Astrocyte (in vitro differentiated cells and primary cell): ENCODE measurements at regions not wholly inside any gene's neighbourhood (a gene's known extent, or its start where the extent isn't known, plus 50 kb on each side); places are given as distances from the start of the nearest gene placed in this dataset.
A peak's percentile ranks its signal among the peaks of the same experiment; 100 is the strongest.

ENCODE experiments used
- DNase-seq: peaks from one replicate; pipeline ENCODE4 v3.0.0-alpha.2; 2010; ENCODE audit warnings: low read depth
- FAIRE-seq: peaks from 2 replicates; lab custom pipeline; 2011; peaks lifted over from hg19 to GRCh38; lab: Jason Lieb, UNC
- H2AFZ ChIP-seq: 2 replicates; pipeline ENCODE4 v1.6.0; 2012; ENCODE audit warnings: low read depth, low read length, inconsistent platforms
- H3K27ac ChIP-seq: 2 replicates; pipeline ENCODE4 v1.5.1; 2011; ENCODE audit warnings: low read depth, low read length, inconsistent platforms
- H3K27me3 ChIP-seq: 2 replicates; pipeline ENCODE4 v1.6.0; 2011; ENCODE audit warnings: low read length, inconsistent platforms; ENCODE audit not compliant: insufficient read depth
- H3K36me3 ChIP-seq: 2 replicates; pipeline ENCODE4 v1.5.1; 2011; ENCODE audit warnings: low read length, inconsistent platforms; ENCODE audit not compliant: insufficient read depth
- H3K4me1 ChIP-seq: 2 replicates; pipeline ENCODE4 v1.5.1; 2011; ENCODE audit warnings: low read length, inconsistent platforms; ENCODE audit not compliant: insufficient read depth
- H3K4me2 ChIP-seq: 2 replicates; pipeline ENCODE4 v1.6.0; 2012; ENCODE audit warnings: low read length, inconsistent platforms
- H3K4me3 ChIP-seq: 2 replicates; pipeline ENCODE4 v1.5.1; 2011; ENCODE audit warnings: low read depth, mild to moderate bottlenecking, low read length, inconsistent platforms; ENCODE audit not compliant: insufficient read depth
- H3K79me2 ChIP-seq: 2 replicates; pipeline ENCODE4 v1.6.0; 2012; ENCODE audit warnings: mild to moderate bottlenecking, low read length, inconsistent platforms; ENCODE audit not compliant: insufficient read depth
- H3K9ac ChIP-seq: 2 replicates; pipeline ENCODE4 v1.6.0; 2012; ENCODE audit warnings: mild to moderate bottlenecking, low read length, inconsistent platforms
- H3K9me3 ChIP-seq: 2 replicates; pipeline ENCODE4 v1.5.1; 2012; ENCODE audit warnings: low read depth, mild to moderate bottlenecking, low read length, inconsistent platforms; ENCODE audit not compliant: insufficient read depth
- H4K20me1 ChIP-seq: 2 replicates; pipeline ENCODE4 v1.6.0; 2012; ENCODE audit warnings: low read length, inconsistent platforms; ENCODE audit not compliant: insufficient read depth
- H3K27ac Mint-ChIP-seq: one replicate; pipeline ENCODE4 v1.8.0; 2021; ENCODE audit warnings: mild to moderate bottlenecking, mixed read lengths; ENCODE audit not compliant: unreplicated experiment
- H3K27me3 Mint-ChIP-seq: one replicate; pipeline ENCODE4 v1.8.0; 2021; ENCODE audit warnings: low read depth, mixed read lengths; ENCODE audit not compliant: unreplicated experiment
- H3K36me3 Mint-ChIP-seq: one replicate; pipeline ENCODE4 v1.8.0; 2021; ENCODE audit warnings: low read depth, mixed read lengths; ENCODE audit not compliant: unreplicated experiment
- H3K4me1 Mint-ChIP-seq: one replicate; pipeline ENCODE4 v1.8.0; 2021; ENCODE audit warnings: low read depth, mixed read lengths; ENCODE audit not compliant: unreplicated experiment
- H3K4me3 Mint-ChIP-seq: one replicate; pipeline ENCODE4 v1.8.0; 2021; ENCODE audit warnings: mild to moderate bottlenecking, moderate library complexity, mixed read lengths; ENCODE audit not compliant: unreplicated experiment
- H3K9me3 Mint-ChIP-seq: one replicate; pipeline ENCODE4 v1.8.0; 2021; ENCODE audit warnings: mild to moderate bottlenecking, mixed read lengths; ENCODE audit not compliant: unreplicated experiment
- EZH2 ChIP-seq: IDR thresholded peaks from 2 replicates; pipeline ENCODE4 v1.6.1; 2012; ENCODE audit warnings: mild to moderate bottlenecking, low read length, inconsistent platforms; ENCODE audit not compliant: insufficient read depth
- TF ChIP-seq, protein P1 (sequence below): IDR thresholded peaks from 2 replicates; pipeline ENCODE4 v1.5.1; 2011; ENCODE audit warnings: low read depth, mild to moderate bottlenecking, inconsistent platforms, low read length, moderate library complexity; ENCODE audit not compliant: insufficient read depth

DNA sequence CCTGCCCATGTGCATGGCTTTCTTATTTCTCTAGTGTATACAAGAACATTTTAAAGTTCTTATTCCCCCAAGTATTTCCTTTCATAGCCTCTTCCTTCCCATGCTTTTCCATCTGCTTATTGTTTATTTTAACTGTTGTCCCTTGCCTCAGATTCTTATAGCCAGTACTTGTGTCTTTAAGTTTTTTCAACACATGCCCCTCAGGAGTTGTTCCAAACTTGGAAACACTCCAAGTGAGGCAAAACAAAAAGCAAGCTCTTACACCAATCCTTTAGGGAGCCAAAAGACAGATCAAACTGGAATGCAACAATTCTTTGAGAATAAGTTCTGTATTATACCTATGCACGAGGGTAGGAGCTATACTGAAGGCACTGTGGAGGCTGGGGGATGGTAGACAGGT lies 222.0 kb upstream of the STK26 start:
- no peaks in the 10 kb centered on the region for H3K9me3 Mint-ChIP-seq
- DNase-seq (no peak), FAIRE-seq (peak; percentile 92)
- no peaks in the 10 kb centered on the region for H3K27me3 ChIP-seq
- no peaks in the 10 kb centered on the region for H3K36me3 ChIP-seq
- H3K4me1 Mint-ChIP-seq = no peaks in the 10 kb centered on the region
- no peaks in the 10 kb centered on the region for H4K20me1 ChIP-seq
- H3K79me2 ChIP-seq = no peaks in the 10 kb centered on the region
- H3K9me3 ChIP-seq = no peaks in the 10 kb centered on the region
- H3K27me3 Mint-ChIP-seq = no peaks in the 10 kb centered on the region
- TF ChIP-seq EZH2 = no peak
- TF ChIP-seq, protein P1, sequence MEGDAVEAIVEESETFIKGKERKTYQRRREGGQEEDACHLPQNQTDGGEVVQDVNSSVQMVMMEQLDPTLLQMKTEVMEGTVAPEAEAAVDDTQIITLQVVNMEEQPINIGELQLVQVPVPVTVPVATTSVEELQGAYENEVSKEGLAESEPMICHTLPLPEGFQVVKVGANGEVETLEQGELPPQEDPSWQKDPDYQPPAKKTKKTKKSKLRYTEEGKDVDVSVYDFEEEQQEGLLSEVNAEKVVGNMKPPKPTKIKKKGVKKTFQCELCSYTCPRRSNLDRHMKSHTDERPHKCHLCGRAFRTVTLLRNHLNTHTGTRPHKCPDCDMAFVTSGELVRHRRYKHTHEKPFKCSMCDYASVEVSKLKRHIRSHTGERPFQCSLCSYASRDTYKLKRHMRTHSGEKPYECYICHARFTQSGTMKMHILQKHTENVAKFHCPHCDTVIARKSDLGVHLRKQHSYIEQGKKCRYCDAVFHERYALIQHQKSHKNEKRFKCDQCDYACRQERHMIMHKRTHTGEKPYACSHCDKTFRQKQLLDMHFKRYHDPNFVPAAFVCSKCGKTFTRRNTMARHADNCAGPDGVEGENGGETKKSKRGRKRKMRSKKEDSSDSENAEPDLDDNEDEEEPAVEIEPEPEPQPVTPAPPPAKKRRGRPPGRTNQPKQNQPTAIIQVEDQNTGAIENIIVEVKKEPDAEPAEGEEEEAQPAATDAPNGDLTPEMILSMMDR = no peak
- H3K4me1 ChIP-seq = no peaks in the 10 kb centered on the region
- no peak overlapping the region for H3K4me3 Mint-ChIP-seq
- H3K36me3 Mint-ChIP-seq = no peaks in the 10 kb centered on the region
- no peak overlapping the region for H3K27ac ChIP-seq
- no peak overlapping the region for H3K4me2 ChIP-seq
- no peak overlapping the region for H2AFZ ChIP-seq
- no peak overlapping the region for H3K4me3 ChIP-seq
- H3K27ac Mint-ChIP-seq = no peak overlapping the region
- H3K9ac ChIP-seq = no peak overlapping the region

DNA sequence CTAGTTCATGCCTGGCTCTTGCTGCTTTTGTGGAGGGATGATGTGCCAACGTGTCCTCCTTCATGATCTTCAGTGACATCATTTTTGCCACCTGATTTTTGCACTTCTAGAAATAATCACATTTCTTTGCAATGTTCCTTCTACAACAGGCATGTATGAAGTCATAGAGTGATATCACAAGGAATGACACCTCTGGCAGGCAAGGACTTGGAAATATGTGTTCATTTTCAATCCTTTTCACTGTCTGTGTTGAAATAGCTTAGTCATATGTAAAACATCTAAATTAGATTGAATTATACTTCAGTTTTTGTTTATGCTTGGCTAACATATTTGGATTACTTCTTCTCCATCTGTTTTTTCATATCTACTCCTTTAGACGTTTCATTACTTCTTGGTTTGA lies 221.2 kb upstream of the STK26 start:
- DNase-seq = no peak
- Histone ChIP-seq H3K36me3 (no peaks in the 10 kb centered on the region), H3K9ac (no peak overlapping the region), H3K9me3 (no peaks in the 10 kb centered on the region), H3K27me3 (no peaks in the 10 kb centered on the region), H2AFZ (no peak overlapping the region), H4K20me1 (no peaks in the 10 kb centered on the region), H3K79me2 (no peaks in the 10 kb centered on the region), H3K4me1 (no peaks in the 10 kb centered on the region), H3K27ac (no peak overlapping the region), H3K4me3 (no peak overlapping the region), H3K4me2 (no peak overlapping the region)
- no peaks in the 10 kb centered on the region for H3K4me1 Mint-ChIP-seq
- H3K4me3 Mint-ChIP-seq = no peak overlapping the region
- H3K9me3 Mint-ChIP-seq = no peaks in the 10 kb centered on the region
- H3K27me3 Mint-ChIP-seq = no peaks in the 10 kb centered on the region
- H3K27ac Mint-ChIP-seq = no peak overlapping the region
- TF ChIP-seq, protein P1 = no peak
- TF ChIP-seq EZH2 = no peak
- FAIRE-seq = no peak
- no peaks in the 10 kb centered on the region for H3K36me3 Mint-ChIP-seq

DNA sequence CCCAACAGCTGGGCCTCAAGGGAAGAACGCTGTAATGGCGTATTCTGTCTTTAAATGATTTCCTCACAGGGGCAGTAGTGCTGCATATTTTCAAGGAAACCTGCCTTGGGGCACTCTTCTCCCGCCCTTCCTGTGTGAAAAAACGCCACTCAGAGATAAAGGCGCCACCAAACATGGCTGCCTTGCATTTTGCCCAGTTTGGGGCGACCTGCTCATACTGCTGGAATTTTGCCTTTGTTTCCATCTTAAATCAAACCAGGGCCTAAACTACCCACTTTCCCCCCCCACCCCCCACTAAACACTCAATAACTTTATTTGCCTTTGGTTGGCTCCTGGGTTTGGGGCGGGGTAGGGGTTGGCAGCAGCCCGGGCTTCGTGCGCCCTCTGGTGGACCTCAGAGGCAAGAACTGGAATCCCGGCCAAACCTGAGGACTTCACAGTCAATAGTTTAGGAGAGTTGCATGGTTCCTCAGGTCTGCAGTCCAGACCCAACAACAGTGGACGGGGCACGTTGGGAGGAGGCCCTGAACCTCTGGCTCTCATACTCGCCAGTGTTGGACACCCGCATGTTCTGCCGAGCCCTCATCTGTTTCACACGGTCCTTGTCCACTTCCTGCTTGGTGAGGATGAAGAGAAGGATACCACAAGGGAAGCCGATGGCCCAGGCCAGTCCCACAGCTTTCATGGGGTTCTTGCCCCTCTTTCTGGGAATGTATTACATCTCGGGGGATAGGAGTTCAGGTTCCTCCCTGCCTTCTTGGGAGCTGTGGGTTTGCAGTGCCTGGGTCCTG lies 220.1 kb upstream of the STK26 start:
- Histone ChIP-seq H3K36me3 (no peaks in the 10 kb centered on the region), H2AFZ (no peak overlapping the region), H3K9me3 (no peaks in the 10 kb centered on the region), H3K4me3 (no peak overlapping the region), H3K4me1 (no peaks in the 10 kb centered on the region), H3K9ac (no peak overlapping the region), H3K27me3 (no peaks in the 10 kb centered on the region), H3K79me2 (no peaks in the 10 kb centered on the region), H3K27ac (no peak overlapping the region), H4K20me1 (no peaks in the 10 kb centered on the region), H3K4me2 (no peak overlapping the region)
- no peaks in the 10 kb centered on the region for H3K36me3 Mint-ChIP-seq
- peak; percentile 73 for FAIRE-seq
- H3K27ac Mint-ChIP-seq = no peak overlapping the region
- H3K27me3 Mint-ChIP-seq = no peaks in the 10 kb centered on the region
- H3K4me1 Mint-ChIP-seq = no peaks in the 10 kb centered on the region
- no peaks in the 10 kb centered on the region for H3K9me3 Mint-ChIP-seq
- no peak for DNase-seq
- TF ChIP-seq EZH2 = no peak
- TF ChIP-seq, protein P1 = no peak
- no peak overlapping the region for H3K4me3 Mint-ChIP-seq
